MCF 10A (cell line): ENCODE measurements at regions not wholly inside any gene's neighbourhood (a gene's known extent, or its start where the extent isn't known, plus 50 kb on each side); places are given as distances from the start of the nearest gene placed in this dataset.

Experiments used
- BruUV-seq: library from RNA; stranded (reverse); fragments of 400-500 nt; replicated peaks from 2 replicates; lab custom pipeline; 2021; lab: Mats Ljungman, UMichigan
- CTCF ChIA-PET: fragments of 300-600 bp; sonication (Branson Sonifier 250); formaldehyde crosslinking; extraction: SDS; loops from one replicate; lab custom pipeline; 2021; ENCODE audit warnings: antibody characterized with exemption, inconsistent platforms; lab: Yijun Ruan, JAX
- POLR2A ChIA-PET: fragments of 300-600, 350-650 bp; sonication (Branson Sonifier 250); formaldehyde crosslinking; extraction: SDS; loops from one replicate; lab custom pipeline; 2020; ENCODE audit warnings: antibody characterized with exemption, inconsistent platforms; lab: Yijun Ruan, JAX
- DNase-seq: peaks from one replicate; pipeline ENCODE4 v3.0.0-alpha.2; 2018; ENCODE audit not compliant: unreplicated experiment
- H3K27ac Mint-ChIP-seq: one replicate; pipeline ENCODE4 v1.8.0; 2022; ENCODE audit warnings: mild to moderate bottlenecking, low read depth, mixed read lengths; ENCODE audit not compliant: unreplicated experiment
- H3K27me3 Mint-ChIP-seq: one replicate; pipeline ENCODE4 v1.8.0; 2022; ENCODE audit warnings: mixed read lengths; ENCODE audit not compliant: insufficient read depth, unreplicated experiment
- H3K36me3 Mint-ChIP-seq: one replicate; pipeline ENCODE4 v1.8.0; 2022; ENCODE audit warnings: mild to moderate bottlenecking, moderate library complexity, mixed read lengths; ENCODE audit not compliant: insufficient read depth, unreplicated experiment
- H3K4me1 Mint-ChIP-seq: one replicate; pipeline ENCODE4 v1.8.0; 2022; ENCODE audit warnings: mixed read lengths; ENCODE audit not compliant: insufficient read depth, unreplicated experiment
- H3K4me3 Mint-ChIP-seq: one replicate; pipeline ENCODE4 v1.8.0; 2022; ENCODE audit warnings: mild to moderate bottlenecking, moderate library complexity, mixed read lengths; ENCODE audit not compliant: unreplicated experiment
- H3K9me3 Mint-ChIP-seq: one replicate; pipeline ENCODE4 v1.8.0; 2022; ENCODE audit warnings: mixed read lengths; ENCODE audit not compliant: unreplicated experiment
- CTCF ChIP-seq: fragments of 200-600 bp; IDR thresholded peaks from one replicate; pipeline ENCODE4 v1.8.0; 2022; ENCODE audit warnings: antibody characterized with exemption, mild to moderate bottlenecking; ENCODE audit not compliant: unreplicated experiment
- intact Hi-C: fragments of 100-400 bp; cut with micrococcal nuclease; formaldehyde crosslinking; loops from 2 replicates; pipeline ENCODE4 v1.14.1; 2022

- ChIA-PET POLR2A (interaction anchor here (0.6 to 1.4 kb wide), 2 partner anchors 90 to 212 kb away, joined by 3 to 4 read pairs; no protein-coding TSS in a partner anchor), CTCF (interaction anchor here (1.1 to 4.2 kb wide), 3 partner anchors 10 to 212 kb away, joined by 5 to 19 read pairs (median 5); no protein-coding TSS in a partner anchor)
- Mint-ChIP-seq H3K27ac (no peak overlapping the region), H3K9me3 (no peaks in the 10 kb centered on the region), H3K4me3 (no peak overlapping the region), H3K27me3 (no peaks in the 10 kb centered on the region), H3K36me3 (peaks cover 9% of the 10 kb centered on the region), H3K4me1 (no peaks in the 10 kb centered on the region)
- intact Hi-C loops, result no loop called here
- no TSS peak for BruUV-seq
- no peak for DNase-seq
- TF ChIP-seq CTCF, result no peak
These were observed 84.0 kb upstream of the ZNF81 start for GRCh38 chrX:47752685-47753084.

GRCh38 chrX:47751670-47752069 lies 85.0 kb upstream of the ZNF81 start:
- intact Hi-C loops, result loop anchor here (1.0 to 2.0 kb wide), 2 partner anchors 101 to 210 kb away; partner anchors contain the start of gene ELK1
- Mint-ChIP-seq H3K4me1 (no peaks in the 10 kb centered on the region), H3K36me3 (peaks cover 9% of the 10 kb centered on the region), H3K27ac (no peak overlapping the region), H3K9me3 (no peaks in the 10 kb centered on the region), H3K4me3 (no peak overlapping the region), H3K27me3 (no peaks in the 10 kb centered on the region)
- peak; percentile 51 for TF ChIP-seq CTCF
- CTCF ChIA-PET, result interaction anchor here (0.5 to 4.2 kb wide), 4 partner anchors 47 to 227 kb away, joined by 3 to 19 read pairs (median 6); no protein-coding TSS in a partner anchor
- BruUV-seq, result no TSS peak
- peak; percentile 45 for DNase-seq
- POLR2A ChIA-PET, result interaction anchor here (0.6 to 1.4 kb wide), 3 partner anchors 107 to 211 kb away, joined by 3 to 4 read pairs (median 3); no protein-coding TSS in a partner anchor

- BruUV-seq, result no TSS peak
- intact Hi-C loops, result no loop called here
- POLR2A ChIA-PET, result no interaction called here
- Mint-ChIP-seq H3K4me3 (no peak overlapping the region), H3K27me3 (no peaks in the 10 kb centered on the region), H3K9me3 (no peaks in the 10 kb centered on the region), H3K36me3 (peaks cover 9% of the 10 kb centered on the region), H3K27ac (no peak overlapping the region), H3K4me1 (no peaks in the 10 kb centered on the region)
- DNase-seq, result no peak
- TF ChIP-seq CTCF, result no peak
- CTCF ChIA-PET, result interaction anchor here (4.2 kb wide), 1 partner anchor 209 kb away, joined by 19 read pairs; no protein-coding TSS in a partner anchor
These were observed 87.3 kb upstream of the ZNF81 start for GRCh38 chrX:47749185-47749967.

GRCh38 chrX:47748576-47748975 lies 88.1 kb upstream of the ZNF81 start:
- Mint-ChIP-seq H3K27me3 (no peaks in the 10 kb centered on the region), H3K4me3 (no peak overlapping the region), H3K9me3 (no peaks in the 10 kb centered on the region), H3K4me1 (no peaks in the 10 kb centered on the region), H3K36me3 (peaks cover 3% of the 10 kb centered on the region), H3K27ac (no peak overlapping the region)
- peak; percentile 39 for DNase-seq
- ChIA-PET CTCF (no interaction called here), POLR2A (no interaction called here)
- no TSS peak for BruUV-seq
- intact Hi-C loops, result no loop called here
- TF ChIP-seq CTCF, result no peak
